ENCODE measurements at regions not wholly inside any gene's neighbourhood (a gene's known extent, or its start where the extent isn't known, plus 50 kb on each side); places are given as distances from the start of the nearest gene placed in this dataset.

GRCh38 chr2:180291060-180291459 lies 284.0 kb upstream of the CWC22 start:
- TF ChIP-seq CTCF (IDR thresholded peaks at IDR 0.05; ENCODE audit: insufficient read depth, low read depth, low read length) (no peak), EZH2 (IDR thresholded peaks at IDR 0.05; ENCODE audit: insufficient read depth, low read length) (no peak)

Measured in astrocyte (in vitro differentiated cells and primary cell).